ENCODE measurements at regions not wholly inside any gene's neighbourhood (a gene's known extent, or its start where the extent isn't known, plus 50 kb on each side); places are given as distances from the start of the nearest gene placed in this dataset.

- Mint-ChIP-seq H3K9me3 (ENCODE audit: low read depth, unreplicated experiment) (peaks cover 4% of the 10 kb centered on the region), H3K27me3 (ENCODE audit: unreplicated experiment) (no peaks in the 10 kb centered on the region), H3K36me3 (ENCODE audit: insufficient read depth, unreplicated experiment) (peaks cover 11% of the 10 kb centered on the region), H3K4me3 (ENCODE audit: low read depth, unreplicated experiment) (no peak overlapping the region), H3K27ac (ENCODE audit: unreplicated experiment) (peak overlapping the region; percentile 90), H3K4me1 (ENCODE audit: low read depth, unreplicated experiment) (peaks cover 6% of the 10 kb centered on the region)
- BruUV-seq (replicated peaks), result no TSS peak
- intact Hi-C loops (cut with micrococcal nuclease; ENCODE audit: unreplicated experiment), result no loop called here
- TF ChIP-seq, protein P1, sequence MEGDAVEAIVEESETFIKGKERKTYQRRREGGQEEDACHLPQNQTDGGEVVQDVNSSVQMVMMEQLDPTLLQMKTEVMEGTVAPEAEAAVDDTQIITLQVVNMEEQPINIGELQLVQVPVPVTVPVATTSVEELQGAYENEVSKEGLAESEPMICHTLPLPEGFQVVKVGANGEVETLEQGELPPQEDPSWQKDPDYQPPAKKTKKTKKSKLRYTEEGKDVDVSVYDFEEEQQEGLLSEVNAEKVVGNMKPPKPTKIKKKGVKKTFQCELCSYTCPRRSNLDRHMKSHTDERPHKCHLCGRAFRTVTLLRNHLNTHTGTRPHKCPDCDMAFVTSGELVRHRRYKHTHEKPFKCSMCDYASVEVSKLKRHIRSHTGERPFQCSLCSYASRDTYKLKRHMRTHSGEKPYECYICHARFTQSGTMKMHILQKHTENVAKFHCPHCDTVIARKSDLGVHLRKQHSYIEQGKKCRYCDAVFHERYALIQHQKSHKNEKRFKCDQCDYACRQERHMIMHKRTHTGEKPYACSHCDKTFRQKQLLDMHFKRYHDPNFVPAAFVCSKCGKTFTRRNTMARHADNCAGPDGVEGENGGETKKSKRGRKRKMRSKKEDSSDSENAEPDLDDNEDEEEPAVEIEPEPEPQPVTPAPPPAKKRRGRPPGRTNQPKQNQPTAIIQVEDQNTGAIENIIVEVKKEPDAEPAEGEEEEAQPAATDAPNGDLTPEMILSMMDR (IDR thresholded peaks at IDR 0.05; ENCODE audit: unreplicated experiment), result no peak
- peak; percentile 31 for DNase-seq
- CTCF ChIA-PET, result interaction anchor here (0.7 kb wide), 2 partner anchors 80 to 116 kb away, joined by 3 to 4 read pairs; no protein-coding TSS in a partner anchor
These were observed 143.1 kb upstream of the SLC45A1 start for GRCh38 chr1:8174807-8175206.

- Mint-ChIP-seq H3K36me3 (ENCODE audit: insufficient read depth, unreplicated experiment) (peaks cover 17% of the 10 kb centered on the region), H3K27ac (ENCODE audit: unreplicated experiment) (peak overlapping the region; percentile 45), H3K4me1 (ENCODE audit: low read depth, unreplicated experiment) (peaks cover 13% of the 10 kb centered on the region), H3K9me3 (ENCODE audit: low read depth, unreplicated experiment) (no peaks in the 10 kb centered on the region), H3K4me3 (ENCODE audit: low read depth, unreplicated experiment) (no peak overlapping the region), H3K27me3 (ENCODE audit: unreplicated experiment) (no peaks in the 10 kb centered on the region)
- CTCF ChIA-PET, result interaction anchor here (0.9 to 1.2 kb wide), 2 partner anchors 17 to 34 kb away, joined by 3 to 4 read pairs; no protein-coding TSS in a partner anchor
- DNase-seq, result no peak
- intact Hi-C loops (cut with micrococcal nuclease; ENCODE audit: unreplicated experiment), result no loop called here
- BruUV-seq (replicated peaks), result no TSS peak
- TF ChIP-seq, protein P1 (IDR thresholded peaks at IDR 0.05; ENCODE audit: unreplicated experiment), result no peak
These were observed 145.8 kb upstream of the ERRFI1 start for GRCh38 chr1:8171751-8172464.

GRCh38 chr1:8170059-8170835 is 144.1 kb upstream of the ERRFI1 start:
- BruUV-seq (replicated peaks), result no TSS peak
- peak overlapping the region; percentile 25 for H3K4me3 Mint-ChIP-seq (ENCODE audit: low read depth, unreplicated experiment)
- CTCF ChIA-PET, result interaction anchor here (0.9 to 1.7 kb wide), 2 partner anchors 49 to 96 kb away, joined by 3 to 6 read pairs; no protein-coding TSS in a partner anchor
- no peaks in the 10 kb centered on the region for H3K9me3 Mint-ChIP-seq (ENCODE audit: low read depth, unreplicated experiment)
- DNase-seq, result peak; percentile 25
- peak overlapping the region; percentile 93 for H3K27ac Mint-ChIP-seq (ENCODE audit: unreplicated experiment)
- H3K27me3 Mint-ChIP-seq (ENCODE audit: unreplicated experiment), result no peaks in the 10 kb centered on the region
- intact Hi-C loops (cut with micrococcal nuclease; ENCODE audit: unreplicated experiment), result no loop called here
- H3K36me3 Mint-ChIP-seq (ENCODE audit: insufficient read depth, unreplicated experiment), result peaks cover 17% of the 10 kb centered on the region
- TF ChIP-seq, protein P1 (IDR thresholded peaks at IDR 0.05; ENCODE audit: unreplicated experiment), result no peak
- peaks cover 13% of the 10 kb centered on the region for H3K4me1 Mint-ChIP-seq (ENCODE audit: low read depth, unreplicated experiment)

DNA sequence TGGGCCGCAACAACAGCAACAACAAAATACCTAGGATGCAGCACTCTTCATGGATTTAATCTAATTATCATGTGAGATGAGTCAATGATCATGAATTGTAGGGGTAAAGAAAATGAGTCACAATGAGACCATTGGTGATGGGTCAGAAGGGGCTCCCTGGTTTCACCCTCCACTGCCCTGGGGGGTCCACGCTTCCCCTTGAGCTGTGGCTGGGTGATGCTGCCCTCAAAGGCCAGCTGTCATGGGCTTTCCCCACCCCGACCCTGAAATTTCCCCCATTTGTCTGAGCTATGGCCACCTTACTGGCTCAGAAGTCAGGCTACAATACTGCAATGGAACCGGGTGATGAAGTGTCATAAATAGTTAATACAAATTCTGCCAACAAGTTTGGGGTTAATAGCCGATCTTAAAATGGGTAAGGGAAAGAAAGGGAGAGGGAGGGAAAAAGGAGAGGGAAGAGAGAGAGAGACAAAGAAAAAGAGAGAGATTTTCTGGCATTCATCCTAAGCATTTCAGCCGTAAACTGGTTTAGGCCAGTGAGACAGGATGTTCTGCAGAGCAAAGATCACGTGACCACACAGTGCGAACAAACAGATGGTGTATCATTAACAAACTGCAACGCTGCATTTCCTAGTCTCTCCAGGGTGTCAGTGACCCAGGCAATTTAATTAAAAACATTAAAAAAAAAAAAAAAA is 143.4 kb upstream of the ERRFI1 start:
- peaks cover 13% of the 10 kb centered on the region for H3K4me1 Mint-ChIP-seq (ENCODE audit: low read depth, unreplicated experiment)
- peak overlapping the region; percentile 93 for H3K27ac Mint-ChIP-seq (ENCODE audit: unreplicated experiment)
- peak; percentile 58 for DNase-seq
- intact Hi-C loops (cut with micrococcal nuclease; ENCODE audit: unreplicated experiment), result loop anchor here (5.0 kb wide), 1 partner anchor 72 kb away; no protein-coding TSS in a partner anchor
- H3K36me3 Mint-ChIP-seq (ENCODE audit: insufficient read depth, unreplicated experiment), result peaks cover 17% of the 10 kb centered on the region
- CTCF ChIA-PET, result interaction anchor here (0.9 to 1.7 kb wide), 2 partner anchors 48 to 97 kb away, joined by 3 to 6 read pairs; no protein-coding TSS in a partner anchor
- TF ChIP-seq, protein P1 (IDR thresholded peaks at IDR 0.05; ENCODE audit: unreplicated experiment), result no peak
- H3K4me3 Mint-ChIP-seq (ENCODE audit: low read depth, unreplicated experiment), result peak overlapping the region; percentile 25
- no peaks in the 10 kb centered on the region for H3K9me3 Mint-ChIP-seq (ENCODE audit: low read depth, unreplicated experiment)
- no peaks in the 10 kb centered on the region for H3K27me3 Mint-ChIP-seq (ENCODE audit: unreplicated experiment)
- no TSS peak for BruUV-seq (replicated peaks)

All from Calu3 (cell line).